Femur (tissue), 1 donor: ENCODE measurements at regions not wholly inside any gene's neighbourhood (a gene's known extent, or its start where the extent isn't known, plus 50 kb on each side); places are given as distances from the start of the nearest gene placed in this dataset.
"Not testable (repeated sequence)": the region's sequence is repeated elsewhere in the genome, so short reads cannot be mapped to it uniquely, and the experiment has no call there.

Source experiments
- DNase-seq: peaks from one replicate; pipeline ENCODE4 v3.0.0-alpha.2; 2017

DNA sequence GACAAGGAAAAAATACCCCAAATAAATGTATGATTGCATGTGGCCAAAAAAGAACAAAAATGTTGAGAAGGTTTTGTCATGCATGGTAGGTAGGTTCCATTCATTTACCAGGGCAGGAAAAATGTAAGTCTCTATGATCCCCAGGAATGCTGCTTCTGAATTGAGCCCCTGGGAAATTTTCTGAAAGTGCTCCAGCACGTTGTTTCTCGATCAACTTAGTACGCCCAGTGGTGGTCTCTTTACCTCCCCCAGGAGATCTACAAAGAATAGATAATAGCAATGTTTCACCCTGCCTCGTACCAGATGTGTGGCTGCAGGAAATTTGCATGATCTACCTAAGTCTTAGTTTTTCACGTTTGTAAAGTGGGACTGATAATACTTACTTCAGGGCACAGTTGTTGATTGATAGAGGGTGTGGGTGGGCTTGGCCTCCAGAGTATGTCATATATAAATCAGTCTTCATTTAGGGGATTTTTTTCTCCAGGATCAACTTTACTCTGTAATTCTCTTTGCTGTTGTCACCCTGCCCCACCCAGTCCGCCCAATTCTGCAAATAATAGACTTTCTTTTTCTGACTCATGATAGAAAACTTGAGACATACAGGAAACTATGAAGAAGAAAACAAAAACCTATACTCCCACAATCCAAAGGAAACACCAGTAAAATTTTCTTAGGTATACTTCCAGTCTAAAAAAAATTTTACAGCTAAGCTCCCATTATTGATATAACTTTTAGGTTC lies 462.0 kb upstream of the RUNX1 start:
- DNase-seq, result no peak

DNA sequence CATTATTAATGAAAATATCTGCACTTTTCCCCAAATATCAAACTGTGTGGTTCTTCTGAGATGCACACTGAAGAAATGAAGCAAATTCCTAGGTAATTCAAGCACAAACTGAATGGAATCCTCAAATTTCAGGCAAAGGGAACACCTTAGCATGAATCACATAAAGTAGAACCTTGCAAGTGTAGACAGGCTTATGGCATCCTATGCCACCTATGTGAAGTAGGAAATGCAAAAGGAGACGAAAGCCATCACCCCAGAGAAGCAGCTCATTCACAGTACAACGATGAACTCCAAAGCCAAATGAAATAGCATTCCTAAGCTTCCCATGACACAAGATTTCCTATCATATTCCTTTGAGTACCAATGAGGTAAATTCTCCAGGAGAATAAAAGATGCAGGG lies 461.2 kb upstream of the RUNX1 start:
- DNase-seq, result no peak

DNA sequence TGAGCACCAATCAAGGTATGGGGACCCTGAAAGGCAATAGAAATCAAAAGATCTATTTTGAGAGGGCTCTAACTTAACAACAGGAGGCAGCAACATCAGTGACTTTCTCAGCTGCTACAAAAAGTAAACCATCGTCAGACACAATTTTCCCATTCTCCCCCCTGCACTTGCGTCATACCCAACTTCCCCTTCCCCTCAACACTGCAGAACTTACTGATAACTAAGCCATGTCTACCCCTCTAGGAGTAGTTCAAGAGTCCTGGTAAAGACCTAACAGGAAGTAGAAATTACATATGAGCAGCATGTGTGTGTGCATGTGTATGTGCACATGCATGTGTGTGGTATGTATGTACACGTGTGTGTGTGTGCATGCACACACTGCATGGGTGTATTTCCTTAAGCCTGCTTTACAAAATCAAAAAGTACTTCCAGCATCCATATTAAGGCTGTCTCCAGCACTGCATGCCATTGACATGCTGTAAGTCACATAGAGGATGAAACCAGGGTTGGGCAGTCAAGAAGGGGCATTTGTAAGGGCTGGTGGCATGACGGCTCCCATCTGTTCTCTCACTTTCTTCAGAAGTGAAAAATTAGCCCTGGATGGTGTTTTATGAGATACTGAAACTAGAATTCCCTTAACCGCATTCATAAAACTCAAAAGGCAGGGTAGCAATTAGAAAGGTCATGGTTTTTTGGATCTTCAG lies 460.1 kb upstream of the RUNX1 start:
- no peak for DNase-seq

DNA sequence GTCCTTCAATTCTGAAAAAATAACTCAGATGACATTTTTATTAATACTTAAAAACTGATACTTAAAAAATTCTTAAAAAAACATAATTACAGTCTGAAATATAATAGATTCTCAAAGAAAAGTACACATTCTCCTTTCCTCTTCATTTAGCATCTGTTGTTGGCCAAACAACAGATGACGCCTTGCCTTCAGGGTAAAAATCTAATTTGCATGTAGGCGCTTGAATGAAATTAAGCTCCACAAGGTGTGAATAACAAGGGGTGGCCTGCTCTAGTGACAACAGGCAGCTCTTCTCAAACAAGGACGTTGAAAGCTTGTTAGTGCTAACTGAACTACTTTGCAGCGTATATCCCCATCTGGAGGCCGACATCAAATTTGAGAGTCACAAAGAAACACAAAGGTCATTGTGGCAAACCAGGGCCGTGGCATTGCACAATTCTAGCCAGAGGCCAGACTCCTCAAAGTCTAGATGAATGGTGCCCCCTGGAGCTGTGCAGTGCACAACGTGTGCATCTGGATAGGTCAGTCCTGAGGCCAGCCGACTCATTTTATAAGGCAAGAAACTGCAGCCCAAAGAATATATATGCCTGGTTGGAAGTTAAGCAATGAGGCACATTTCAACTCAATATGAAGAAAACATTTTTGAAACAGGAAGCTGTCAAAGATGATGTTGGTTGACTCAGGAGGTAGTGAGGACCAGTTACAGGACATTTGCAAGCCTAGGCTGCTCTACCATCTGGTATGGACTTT lies 459.2 kb upstream of the RUNX1 start:
- peak; percentile 45 for DNase-seq

DNA sequence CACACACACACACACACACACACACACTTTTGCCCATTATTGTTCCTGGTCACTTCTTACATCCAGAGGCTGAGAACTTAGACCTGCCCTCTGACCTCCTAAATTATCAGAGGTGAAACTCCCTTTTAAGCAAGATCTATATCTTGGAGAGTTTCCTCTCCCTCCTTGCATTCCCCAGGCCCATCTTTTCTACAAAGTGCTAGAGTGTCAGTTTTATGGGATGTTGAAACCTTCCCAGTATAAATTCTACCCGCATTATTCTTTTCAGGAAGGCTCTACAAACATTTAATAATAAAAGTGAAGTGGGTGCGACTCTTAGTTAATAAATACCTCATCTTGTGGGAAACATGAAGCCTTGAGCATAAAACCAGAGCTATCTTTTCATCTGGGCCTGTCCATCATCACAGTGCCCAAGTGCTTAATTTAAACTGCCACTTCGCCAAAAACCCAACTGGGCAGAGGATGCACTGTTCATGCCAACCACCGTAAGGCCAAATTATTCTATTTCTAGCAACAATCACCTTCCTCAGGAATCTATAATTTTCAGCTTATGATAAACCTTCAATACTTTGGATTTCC lies 458.2 kb upstream of the RUNX1 start:
- DNase-seq, result no peak

DNA sequence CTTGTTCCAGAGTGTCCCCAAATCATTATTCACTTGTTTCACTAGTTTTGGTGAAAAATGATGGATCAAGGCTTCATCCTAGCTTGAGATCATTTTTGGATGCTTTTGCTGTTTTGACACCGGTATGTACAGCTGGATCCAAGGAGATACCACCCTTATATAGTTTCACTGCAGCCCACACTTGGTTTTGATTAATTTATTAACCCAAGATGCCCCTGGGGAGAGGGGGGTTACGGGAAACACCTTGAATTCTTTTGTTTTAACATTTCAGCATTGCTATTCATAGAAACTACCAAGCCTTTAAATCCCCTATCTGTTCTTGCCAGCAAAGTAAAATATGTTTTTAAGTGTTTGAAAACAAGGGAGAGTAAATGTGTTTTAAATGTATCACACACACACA lies 457.7 kb upstream of the RUNX1 start:
- no peak for DNase-seq

DNA sequence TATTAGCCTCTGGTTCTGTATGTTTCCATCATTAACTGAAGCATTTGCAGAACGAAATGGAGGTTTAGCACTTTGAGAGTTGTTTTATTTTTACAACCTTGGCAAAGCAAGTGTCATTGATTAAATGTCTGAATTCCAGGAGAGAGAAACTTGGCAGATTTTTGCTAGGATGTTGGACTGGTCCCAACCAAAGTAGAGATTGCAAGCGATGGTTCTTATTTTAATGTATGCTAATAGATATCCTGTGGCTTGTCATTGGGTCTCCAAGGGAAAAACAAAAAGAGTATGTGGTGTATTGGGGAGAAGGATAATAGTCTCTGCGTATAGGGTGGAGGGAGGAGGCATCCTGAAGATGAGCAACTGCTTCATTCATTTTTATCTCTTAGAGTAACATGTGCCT lies 457.2 kb upstream of the RUNX1 start:
- DNase-seq, result no peak

DNA sequence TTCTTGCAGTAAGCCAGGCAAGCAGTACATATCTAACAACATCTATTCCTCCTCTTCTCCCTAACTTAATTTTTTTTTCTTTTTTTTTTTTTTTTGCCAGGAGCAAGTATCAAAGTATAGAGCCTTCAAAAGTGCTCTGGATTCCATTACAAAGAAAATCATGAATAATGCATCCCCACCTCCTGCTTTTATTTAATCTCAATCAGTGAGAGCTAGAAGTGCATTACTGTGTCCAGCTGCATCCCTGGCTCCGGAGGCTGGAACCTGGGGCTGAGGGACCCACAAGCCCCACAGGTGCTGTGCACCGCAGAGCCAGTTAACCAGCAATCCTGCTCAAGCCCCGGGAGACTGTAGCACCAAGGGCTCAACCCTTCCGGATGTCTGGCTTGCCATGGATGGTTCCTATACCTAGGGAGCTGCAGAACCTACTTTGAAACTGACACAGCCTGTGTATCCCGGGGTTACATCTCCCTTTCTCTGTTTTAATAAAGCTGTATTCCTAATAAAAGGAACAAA lies 455.9 kb upstream of the RUNX1 start:
- no peak for DNase-seq

DNA sequence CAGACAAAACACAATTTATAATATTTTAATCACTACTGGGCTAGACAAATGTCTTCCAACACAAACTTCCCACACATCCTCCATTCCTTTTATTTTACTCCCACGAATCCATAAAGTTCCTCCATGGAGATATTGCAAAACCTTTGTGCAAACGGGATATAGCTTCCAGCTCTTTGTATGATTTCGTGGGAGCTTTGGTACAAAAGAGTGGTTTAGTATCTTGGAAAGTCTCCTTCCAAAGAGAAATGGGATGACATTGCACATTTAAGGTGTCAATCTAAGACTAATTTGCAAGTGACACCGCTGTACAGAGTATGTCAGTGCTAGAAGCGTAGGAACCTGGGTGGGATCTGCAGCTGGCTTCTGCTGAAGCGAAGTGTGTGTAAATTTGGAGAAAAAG lies 455.2 kb upstream of the RUNX1 start:
- no peak for DNase-seq

DNA sequence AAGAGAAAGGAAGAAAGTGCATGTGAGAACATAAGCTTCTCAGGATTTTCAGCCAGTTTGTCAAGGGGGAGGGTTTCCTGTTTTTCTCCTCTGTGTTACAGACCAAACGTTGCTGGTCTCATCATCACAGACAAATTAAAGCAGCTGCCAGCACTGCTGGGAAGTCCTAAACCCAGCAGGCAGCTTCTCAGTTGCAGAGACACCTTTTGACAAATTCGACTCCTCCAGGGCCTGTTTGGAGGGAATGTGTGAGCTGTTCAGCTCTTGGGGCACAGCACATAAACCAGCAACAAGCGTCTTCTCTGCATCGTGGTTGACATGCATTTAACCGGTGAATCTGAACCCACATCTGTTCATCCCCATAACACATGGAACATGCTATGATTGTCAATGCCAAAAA lies 454.6 kb upstream of the RUNX1 start:
- DNase-seq, result peak; percentile 65

DNA sequence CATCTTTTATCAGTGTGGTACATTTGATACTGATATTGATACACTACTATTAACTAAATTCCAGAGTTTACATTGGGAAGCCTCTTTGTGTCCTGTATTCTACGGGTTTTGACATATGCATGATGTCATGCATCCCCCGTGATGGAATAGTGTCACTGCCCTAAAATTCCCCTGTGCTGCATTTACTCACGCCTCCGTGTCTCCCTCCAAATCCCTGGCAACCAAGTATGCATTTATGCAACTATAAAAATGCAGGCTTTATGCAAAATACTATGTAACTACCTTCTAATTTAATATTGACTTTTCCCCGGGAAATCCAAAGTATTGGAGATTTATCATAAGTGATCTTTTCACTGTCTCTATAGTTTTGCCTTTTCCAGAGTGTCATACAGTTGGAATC lies 453.7 kb upstream of the RUNX1 start:
- no peak for DNase-seq

DNA sequence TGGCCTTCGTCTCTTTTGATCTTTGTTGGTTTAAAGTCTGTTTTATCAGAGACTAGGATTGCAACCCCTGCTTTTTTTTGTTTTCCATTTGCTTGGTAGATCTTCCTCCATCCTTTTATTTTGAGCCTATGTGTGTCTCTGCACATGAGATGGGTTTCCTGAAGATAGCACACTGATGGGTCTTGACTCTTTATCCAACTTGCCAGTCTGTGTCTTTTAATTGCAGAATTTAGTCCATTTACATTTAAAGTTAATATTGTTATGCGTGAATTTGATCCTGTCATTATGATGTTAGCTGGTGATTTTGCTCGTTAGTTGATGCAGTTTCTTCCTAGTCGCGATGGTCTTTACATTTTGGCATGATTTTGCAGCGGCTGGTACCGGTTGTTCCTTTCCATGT lies 448.4 kb upstream of the RUNX1 start:
- not testable (repeated sequence) for DNase-seq

DNA sequence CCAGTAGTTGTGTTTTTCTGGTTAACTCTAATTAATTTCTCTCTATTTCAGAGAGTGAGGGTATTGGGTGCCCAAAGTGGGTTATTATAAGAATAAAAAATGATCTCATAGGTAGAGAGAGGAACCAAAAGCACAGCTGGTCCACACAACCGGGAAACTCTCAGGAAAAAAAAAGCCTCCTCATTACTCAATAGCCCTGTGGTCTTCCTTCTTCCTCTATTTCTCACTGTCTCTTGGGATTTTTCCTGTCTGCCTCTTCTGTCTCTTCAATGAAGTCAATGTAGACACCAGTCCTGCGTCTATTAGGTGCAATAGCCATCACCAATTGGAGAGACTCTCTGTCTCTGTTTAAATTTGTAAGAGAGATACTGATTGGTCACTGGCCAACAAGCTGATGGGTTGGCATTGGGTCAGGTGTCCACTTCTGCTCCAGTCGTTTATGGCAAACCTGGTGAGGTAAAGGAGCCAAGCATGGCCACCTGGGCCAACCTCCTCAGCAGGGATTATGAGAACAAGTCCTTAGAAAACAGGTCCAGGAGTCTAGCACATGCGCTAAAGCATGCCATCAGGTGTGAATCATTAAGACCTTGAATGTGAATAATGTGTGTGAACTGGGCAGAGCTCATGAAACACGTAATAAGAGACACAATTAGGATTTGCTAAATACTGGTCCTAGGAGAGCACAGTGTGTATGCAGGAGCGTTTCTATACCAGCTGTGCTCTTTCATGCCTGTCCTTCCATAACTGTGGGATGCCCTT lies 443.0 kb upstream of the RUNX1 start:
- no peak for DNase-seq

DNA sequence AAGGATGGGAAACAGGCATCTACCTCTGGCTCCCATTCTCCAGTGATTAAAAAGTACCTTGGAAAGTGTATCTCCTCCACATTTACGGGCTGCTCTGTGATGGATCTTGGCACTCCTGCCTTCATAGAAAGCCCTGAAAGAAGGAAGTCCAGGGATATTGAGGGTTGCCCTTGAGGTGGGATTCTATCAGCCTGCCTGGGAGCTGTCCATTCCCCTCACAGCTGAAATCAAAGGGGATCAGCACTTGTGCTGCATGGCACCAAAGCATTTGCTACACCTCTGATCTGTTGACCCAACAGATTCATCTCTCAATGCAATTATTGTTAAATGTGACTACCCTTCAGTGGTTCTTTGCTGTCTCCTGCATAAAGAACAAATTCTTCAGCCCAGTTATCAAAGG lies 442.0 kb upstream of the RUNX1 start:
- DNase-seq, result no peak

DNA sequence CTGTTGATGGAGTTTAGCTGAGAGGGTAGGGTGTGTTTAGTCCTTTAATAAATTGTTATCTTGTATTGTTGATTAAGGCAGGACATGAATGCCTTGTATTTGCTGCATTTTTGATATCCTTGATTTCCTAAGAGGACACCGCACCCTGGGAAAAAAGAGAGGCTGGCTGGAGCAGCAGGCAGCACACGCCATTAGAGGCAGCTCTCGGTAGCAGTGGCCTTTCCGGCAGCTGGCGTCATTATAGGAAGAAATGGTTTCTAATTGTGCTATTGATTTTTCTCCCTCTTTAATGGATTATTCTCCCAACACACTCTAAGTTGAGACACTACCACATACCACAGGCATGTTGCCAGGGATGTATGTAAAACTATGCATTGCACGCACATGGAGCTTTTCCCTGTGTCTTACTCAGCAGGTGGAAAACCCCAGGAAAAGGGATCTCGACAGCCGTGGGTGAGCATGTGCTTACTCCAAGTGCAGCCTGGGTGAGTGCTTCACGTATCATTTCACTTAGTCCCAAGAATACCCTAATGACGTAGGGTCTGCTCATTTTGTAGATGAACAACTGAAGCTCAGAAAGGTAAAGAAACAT lies 440.4 kb upstream of the RUNX1 start:
- DNase-seq, result no peak

DNA sequence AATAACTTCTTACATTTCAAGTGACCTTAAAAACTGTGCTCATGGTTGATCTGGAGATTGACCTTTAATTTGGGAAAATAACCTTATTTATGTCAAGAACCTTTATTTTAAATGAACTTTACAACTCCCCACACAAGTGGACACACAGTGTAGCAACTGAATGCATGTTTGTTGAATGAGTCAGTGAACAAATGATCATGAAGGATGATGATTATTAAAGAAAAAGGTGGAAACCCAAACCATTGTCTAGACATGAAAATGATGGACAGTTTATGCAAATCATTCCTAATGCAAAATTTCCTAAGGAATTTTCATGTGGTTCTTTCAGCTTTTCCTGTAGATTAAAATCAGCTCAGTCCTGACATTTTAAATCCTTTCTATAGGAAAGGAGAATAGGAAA lies 439.8 kb upstream of the RUNX1 start:
- no peak for DNase-seq

DNA sequence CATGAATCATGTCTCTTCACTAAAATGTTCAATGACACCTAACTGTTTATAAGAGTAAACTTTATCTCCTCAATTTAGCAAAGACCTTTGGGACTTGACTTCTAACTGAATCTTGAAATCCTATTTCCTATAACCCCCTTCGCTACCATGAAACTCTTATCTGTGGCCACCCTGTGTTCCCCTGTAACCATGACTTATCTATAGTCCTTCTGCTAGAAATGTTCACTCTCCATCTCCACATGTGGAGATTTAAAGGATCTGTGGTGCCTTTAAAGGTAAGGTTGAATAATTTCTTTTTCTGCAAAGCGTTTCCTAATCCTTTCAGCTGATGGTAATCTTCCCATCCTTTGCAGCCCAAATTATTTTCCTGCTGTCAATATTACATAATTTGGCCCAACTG lies 436.3 kb upstream of the RUNX1 start:
- no peak for DNase-seq

DNA sequence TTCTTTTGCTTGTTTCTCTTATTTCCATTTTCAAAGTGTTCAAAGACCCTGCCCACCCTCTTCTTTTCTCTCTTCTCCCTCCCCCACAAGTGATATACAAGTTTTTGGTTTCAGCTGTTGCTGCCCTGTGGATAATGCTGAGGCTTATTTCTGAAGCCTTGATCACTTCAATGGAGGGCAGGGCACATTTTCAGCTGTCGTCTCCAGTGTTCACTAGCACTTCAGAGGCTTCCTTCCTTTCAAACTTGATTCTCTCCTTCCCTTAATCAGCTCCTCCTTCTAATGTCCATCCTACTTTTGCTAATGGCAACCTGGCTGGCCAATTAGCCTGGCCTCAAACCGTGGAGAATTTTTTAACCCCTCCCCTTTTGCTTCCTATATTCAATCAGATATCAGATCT lies 435.7 kb upstream of the RUNX1 start:
- DNase-seq, result no peak

DNA sequence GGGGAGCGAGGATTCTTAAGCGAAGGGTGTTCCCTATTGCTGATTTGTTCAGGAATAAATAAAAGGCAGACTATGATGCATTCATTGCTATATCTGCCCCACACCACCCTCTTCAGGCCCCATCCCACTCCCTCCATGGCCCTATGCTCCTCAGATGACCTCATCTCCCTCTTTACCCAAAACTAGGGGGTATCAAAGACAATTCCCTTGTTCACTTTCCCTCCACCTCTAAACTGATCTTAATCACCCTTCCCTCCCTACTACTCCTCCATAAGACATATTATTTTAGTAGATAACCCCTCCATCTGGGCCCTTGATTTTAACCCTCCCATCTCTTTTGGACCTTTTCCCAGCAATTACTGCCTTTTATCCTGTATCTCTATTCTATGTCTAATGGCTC lies 434.9 kb upstream of the RUNX1 start:
- no peak for DNase-seq

DNA sequence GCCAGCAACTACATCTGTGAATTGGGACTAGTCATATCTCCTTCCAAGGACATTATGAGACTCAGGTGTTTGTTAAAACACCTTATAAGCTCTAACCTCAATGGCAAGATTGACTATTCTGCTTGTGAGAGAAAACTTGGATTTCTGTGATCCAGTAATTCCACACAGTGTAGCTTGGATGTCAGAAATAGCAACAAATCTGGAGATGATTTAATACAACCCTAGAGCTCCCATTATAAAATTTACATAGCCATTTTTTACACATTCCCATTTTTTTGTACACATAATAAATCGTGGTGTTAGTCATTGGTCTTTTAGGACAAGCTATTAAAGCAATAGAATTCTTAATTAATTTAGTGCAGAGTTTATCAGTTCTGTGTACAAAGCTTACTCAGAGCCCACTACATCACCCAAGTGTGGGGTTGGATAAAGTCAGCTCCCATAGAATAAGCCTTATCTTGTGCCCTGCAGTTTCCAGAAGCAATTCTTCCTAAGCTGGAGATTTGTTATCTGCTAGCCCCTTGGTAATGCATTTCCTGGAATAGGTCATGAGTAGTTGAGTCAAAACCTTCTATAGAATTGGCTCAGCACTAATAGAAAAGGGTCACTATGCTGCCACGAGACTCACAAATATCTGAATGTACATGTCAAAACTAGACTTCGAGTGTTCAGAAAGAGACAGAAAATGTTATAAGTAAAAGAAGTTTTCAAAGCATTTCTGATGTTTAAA lies 434.0 kb upstream of the RUNX1 start:
- DNase-seq, result no peak

DNA sequence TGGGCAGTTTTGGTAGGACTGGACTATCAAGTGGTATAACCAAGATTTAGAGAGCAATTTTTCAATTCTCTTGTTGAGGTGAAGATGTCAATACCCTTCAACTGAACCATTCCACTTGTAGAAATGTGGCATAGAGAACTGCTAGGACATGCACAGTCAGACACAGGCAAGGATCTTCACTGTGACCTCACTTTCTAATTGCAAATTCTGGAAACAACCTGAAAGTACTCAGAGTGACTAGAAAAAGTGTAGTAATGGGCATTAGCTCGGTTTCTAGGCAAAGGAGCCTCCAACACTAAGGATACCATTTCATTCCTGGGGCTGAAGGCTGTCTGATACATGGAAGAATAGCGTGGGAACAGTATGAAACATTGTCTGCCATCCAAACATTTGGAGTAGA lies 433.0 kb upstream of the RUNX1 start:
- DNase-seq, result no peak

DNA sequence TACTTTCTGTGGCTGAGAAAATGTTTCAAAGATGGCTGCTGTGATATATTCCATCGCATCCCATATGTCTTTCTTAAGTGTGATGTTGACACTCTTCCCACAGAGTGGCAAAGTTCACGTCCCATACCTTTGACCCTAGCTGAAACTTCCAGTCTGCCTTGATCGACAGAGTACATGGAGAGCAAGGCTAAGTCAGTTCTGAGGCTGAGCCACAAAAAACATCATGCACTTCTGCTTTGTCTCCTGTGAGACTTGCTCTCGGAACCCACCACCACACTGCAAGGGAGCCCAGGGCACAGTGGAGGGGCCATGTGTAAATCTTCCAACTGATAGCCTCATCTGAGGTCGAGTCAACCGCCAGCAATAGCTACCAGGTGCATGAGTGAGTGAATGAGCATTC lies 431.9 kb upstream of the RUNX1 start:
- DNase-seq, result no peak
